ENCODE measurements at regions not wholly inside any gene's neighbourhood (a gene's known extent, or its start where the extent isn't known, plus 50 kb on each side); places are given as distances from the start of the nearest gene placed in this dataset.

DNA sequence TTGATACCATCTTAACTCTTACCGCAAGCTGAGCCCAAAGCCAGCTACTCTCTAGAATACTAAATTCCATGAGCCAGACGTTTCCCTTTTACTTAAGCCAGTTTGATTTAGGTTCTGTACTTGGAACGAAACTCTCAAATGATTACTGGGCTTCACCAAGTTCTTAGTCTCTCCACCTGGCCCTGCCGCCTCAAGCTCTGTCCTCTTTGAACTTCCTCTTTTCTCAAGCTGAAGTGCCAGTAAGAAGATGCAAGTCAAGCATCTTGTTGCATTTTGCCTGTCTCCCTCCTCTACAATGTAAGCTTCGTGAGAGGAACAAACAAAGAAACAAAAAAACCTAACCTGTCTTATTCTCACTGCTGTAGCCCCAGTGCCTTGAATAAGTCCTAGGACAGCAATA is 358.2 kb upstream of the NPVF start:
- TF ChIP-seq, protein P1, sequence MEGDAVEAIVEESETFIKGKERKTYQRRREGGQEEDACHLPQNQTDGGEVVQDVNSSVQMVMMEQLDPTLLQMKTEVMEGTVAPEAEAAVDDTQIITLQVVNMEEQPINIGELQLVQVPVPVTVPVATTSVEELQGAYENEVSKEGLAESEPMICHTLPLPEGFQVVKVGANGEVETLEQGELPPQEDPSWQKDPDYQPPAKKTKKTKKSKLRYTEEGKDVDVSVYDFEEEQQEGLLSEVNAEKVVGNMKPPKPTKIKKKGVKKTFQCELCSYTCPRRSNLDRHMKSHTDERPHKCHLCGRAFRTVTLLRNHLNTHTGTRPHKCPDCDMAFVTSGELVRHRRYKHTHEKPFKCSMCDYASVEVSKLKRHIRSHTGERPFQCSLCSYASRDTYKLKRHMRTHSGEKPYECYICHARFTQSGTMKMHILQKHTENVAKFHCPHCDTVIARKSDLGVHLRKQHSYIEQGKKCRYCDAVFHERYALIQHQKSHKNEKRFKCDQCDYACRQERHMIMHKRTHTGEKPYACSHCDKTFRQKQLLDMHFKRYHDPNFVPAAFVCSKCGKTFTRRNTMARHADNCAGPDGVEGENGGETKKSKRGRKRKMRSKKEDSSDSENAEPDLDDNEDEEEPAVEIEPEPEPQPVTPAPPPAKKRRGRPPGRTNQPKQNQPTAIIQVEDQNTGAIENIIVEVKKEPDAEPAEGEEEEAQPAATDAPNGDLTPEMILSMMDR (IDR thresholded peaks at IDR 0.05): no peak
- no peak for TF ChIP-seq POLR2A (IDR thresholded peaks at IDR 0.05)

Data from Peyer's patch (tissue), 4 donors.